DMS153 treated with DMSO at 0.1 percent for 48 hours (cell line): ENCODE measurements at regions not wholly inside any gene's neighbourhood (a gene's known extent, or its start where the extent isn't known, plus 50 kb on each side); places are given as distances from the start of the nearest gene placed in this dataset.

Experiments used
- DNase-seq: peaks from one replicate; lab custom pipeline; 2025; ENCODE audit not compliant: unreplicated experiment; lab: John Stamatoyannopoulos, UW

DNA sequence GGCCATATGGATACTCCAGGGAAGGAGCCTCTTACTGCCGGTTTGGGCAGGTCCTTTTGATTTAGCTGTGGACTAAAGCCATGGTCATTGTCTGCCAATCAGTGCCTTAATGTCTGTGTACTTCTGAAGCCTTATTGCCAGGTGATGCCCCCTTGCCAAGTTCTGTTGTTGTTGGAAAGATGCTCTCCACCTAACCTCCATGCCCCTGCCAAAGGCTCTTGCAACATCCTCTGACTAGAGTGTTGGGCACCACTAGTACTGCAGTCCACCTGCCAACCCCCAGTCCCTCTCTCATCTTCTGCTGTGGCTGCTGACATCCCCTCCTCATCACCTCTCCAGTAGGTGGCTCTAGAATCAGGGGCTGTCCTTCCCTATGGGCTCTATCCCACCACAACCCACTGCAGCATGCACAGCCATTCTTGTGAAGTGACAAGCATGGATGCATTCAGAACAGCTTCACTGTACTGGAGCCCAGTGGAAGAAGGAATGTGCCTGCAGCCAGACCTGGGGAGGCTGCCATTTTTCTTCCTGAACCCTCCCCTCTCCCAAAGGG, 375.3 kb upstream of the CDH5 start:
- DNase-seq = no peak

DNA sequence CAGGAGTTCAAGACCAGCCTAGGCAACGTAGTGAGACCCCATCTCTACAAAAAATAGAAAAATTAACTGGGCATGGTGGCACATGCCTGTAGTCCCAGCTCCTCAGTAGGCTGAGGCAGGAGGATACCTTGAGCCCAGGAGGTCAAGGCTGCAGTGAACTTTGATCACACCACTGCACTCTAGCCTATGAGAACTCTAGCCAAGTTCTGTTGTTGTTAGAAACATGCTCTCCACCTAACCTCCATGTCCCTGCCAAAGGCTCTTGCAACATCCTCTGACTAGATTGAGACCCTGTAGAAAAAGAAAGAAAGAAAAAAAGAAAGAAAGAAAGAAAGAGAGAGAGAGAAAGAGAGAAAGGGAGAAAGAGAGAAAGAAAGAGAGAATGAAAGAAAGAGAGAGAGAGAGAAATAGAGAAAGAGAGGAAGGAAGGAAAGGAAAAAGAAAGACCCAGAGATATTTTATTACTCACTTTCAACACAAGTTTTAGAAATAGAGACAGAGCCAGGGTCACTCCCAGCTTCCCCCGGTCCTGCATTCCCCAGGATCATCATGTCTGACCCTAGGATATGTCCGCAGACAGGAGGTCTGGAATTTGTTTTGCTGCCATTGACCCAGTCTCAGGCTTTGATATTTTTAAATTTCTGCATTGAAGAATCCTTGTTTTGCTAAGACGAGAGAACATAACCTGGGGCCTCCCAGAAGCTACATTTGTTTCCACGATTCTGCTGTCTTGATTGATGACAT, 376.5 kb upstream of the CDH5 start:
- no peak for DNase-seq

DNA sequence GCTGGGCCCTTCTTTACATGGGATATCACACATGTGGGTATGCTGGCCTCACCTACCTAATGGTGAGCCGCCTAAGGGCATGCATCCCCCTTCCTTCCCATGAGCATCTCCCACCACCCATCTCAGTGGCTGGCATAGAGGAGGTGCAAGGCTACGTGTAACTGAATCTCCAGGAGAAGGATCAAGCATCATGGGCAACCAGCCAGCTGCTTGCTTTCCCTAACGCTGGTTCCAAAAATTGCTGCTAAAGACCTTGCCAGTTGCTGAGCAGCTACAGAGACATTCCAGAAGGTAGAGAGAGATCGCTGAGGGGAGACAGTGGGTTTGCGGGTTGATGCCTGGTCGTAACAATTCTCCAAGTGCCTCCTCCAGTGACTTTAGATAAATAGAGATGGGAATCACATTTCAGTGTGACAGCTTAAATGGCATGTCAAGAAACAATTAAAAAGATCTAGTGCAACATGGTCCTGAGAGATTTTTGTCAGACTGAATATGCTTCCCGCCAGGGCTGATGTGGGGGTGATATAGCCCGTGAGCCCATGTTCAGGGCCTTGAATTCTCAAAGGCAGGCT, 378.4 kb upstream of the CDH5 start:
- DNase-seq = no peak

DNA sequence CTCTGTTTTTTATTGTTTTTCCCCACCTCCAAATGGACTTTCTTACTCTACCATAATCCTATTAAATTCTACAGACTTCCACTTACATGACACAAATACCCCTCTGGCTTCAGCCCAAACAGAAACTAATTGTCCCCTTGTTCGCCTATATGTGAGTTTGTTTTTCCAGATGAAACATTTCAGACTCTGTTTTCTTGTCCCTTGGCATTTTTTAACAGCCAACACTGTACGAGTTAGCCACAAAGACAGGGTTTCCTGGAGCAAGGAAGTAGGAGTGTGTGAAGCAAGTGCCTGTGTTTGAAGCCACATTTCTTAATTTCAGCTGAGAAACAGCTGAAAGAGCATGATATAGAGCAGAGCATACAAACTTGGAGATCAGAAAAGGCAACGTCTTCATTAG, 382.2 kb upstream of the CDH5 start:
- no peak for DNase-seq

DNA sequence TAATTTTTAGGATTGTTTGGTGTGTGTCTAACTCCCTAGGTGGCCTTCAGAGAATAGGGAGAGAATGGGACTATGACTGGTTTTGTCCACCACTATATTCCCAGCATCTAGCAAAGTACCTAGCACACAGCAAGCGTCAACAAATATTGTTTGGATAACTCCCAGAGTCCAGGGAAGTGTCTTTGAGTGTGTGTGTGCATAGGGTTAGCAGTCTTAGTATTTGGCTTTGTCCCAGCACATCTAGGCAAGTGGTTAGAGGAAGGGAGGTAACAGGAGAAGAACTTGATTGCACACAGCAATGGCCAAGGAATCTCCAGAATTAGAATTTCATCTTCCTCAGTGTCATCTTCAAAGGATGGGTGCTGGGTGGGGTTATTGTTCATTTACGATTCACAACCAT, 385.4 kb upstream of the CDH5 start:
- peak; percentile 24 for DNase-seq

DNA sequence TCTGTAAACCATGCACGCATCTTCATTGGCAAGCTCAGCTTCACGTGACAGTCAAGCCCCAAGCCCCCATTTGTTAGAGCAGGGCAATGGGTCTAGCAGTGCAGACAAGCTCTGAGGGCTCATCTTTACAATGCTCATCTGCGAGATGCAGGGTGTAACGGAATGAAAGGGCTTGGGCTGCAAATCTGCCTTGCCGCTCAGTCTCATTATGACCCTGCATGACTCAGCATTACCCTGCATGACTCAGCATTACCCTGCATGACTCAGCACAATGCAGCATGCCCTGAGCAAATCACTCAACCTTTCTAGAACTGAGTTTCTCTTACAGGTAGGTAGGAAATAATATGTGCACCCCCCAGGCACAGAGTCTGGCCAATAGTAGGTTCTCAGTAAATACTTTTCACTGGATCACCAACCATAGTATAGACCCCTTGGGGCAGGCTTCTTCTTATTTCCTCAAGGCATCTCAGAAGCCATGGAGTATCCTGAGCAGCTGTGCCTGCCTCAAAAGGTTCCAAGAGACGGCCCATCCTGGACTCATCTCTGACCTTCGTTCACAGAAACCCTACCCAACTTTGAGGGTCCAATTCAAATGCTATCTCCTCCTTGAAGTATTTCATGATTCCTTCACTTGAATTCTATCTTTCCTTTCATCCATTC, 391.3 kb upstream of the CDH5 start:
- DNase-seq = no peak

DNA sequence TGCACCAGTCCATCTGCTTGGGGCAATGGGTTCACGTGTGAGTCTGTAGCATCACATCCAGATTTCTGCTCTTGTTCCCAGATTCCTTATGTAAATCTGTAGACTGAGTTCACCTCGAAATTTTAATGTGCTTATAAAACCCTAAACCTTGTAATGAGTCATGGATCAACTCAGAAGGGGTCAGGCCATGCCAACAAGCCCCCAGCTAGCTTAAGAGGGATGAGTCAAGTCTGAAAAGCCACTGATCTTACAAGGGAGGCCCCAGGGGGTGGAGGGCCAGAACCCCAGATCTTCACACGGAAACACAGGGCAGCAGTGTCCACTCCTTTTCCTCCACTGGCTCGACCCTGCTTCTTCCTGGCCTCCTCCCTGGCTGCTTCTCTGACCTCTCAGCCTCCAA, 399.1 kb upstream of the CDH5 start:
- DNase-seq = no peak

DNA sequence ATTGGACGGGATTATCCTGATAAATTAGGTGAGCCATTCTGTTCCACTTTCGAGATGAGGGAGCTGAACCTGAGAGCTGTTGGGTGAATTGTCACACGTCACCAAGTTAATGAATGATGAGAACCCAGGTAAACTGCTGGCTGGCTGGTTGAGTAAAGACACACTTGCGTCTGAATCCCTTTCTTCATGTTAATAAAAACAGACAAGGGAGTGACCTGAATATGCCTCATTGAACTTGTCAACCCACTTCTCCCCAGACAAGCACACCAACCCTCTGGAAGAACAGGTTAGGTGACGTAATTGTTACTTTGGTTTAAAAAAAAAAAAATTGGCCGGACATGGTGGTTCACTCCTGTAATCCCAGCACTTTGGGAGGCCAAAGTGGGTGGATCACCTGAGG, 400.9 kb upstream of the CDH5 start:
- DNase-seq = no peak

DNA sequence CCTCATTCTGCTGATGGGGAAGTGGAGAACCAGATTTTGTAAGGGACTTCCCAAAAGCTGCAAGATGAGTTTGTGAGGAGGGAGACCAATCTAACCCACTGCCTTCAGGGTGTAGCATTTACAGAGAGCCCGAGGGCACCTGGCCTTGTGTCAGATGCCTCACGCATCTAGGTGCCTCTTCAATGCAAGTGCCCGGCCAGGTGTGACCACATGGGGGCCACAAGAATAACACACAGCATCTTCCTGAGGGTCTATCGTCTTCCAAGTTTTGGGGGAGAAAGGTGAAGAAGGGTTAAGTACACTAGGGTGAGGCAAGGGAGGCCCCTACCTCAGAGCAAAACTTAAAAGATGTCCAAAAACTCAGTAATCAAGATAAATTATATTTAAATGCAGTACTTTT, 401.7 kb upstream of the CDH5 start:
- no peak for DNase-seq

DNA sequence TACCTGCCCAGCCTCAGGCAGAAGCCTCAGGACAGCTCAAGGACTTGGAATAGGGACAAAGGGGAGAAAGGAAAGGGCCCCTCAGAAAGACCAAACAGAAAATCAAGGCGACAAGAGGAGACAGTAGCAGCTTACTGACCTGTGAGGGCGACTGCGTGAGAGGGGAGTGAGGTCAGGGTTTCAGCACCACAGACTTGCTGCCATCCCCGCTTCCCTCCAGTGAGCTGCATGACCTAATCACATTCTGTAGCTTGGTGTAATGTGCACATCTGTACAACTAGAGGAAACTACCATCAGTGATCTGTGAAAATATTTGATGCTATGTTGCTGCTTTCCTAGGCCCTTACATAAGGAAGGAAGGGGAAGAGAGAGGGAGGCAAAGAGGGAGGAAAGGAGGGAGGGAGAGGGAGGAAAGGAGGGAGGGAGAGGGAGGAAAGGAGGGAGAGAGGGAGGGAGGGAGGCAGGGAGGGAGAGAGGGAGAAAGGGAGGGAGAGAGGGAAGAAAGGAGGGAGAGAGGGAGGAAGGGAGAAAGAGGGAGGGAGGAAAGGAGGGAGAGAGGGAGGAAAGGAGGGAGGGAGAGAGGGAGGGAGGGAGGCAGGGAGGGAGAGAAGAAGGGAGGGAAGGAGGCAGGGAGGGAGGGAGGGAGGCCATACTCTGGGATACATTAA, 404.9 kb upstream of the CDH5 start:
- no peak for DNase-seq

DNA sequence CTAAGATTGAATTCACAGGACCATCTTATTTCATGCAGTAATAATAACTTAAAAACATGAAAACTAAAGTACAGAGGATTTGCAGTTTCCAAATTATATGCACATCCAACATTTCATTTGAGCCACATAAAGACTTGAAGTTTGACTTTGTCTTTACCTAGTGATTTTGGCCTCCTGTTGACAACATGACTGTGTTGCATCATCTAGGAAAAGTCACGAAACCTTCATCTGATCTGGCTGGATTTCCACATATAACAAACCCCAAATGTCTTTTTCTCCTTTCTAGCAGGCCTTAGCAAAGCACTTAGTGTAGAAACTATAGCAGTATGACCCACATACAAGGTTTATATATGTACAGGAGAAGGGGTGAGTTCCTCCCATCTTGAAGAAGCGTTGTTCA, 406.5 kb upstream of the CDH5 start:
- DNase-seq = no peak

DNA sequence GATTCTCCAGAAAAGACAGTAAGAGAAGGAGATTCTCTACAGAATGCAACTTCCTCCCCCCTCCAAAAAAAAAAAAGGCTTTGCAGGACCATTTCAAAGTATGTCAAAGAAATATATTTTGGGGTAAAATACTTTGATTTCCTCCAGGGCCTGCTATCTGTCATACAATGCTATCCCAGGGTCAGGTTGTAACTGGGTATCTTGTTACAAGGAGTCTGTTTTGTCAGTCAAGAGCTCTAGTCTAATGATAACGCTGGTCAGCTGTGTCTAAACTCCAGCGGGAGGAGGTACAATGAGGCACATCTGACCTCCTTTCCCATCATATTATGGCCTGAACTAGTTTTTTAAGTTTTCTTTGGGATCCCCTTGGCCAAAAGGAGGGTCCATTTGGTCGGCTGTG, 408.4 kb upstream of the CDH5 start:
- DNase-seq = no peak

DNA sequence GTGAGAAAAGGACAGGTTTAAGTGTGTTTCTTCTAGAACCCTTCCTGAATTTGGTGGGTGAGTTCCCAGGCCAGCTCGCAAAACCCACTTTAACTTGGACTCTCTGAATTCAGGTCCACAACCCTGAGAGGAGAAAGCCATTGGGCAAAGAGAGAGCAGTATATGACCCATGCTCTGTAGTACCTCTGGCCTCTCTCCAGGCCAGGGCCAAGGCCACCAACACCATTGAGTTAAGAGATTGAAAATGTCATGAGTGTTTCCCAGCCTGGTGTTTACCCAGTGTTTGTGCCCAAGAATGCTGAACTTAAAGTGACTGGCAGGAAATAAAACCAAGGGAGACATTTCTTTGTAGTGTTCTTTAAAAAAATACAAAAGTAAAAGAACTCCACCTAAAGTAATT, 410.4 kb upstream of the CDH5 start:
- DNase-seq = no peak

DNA sequence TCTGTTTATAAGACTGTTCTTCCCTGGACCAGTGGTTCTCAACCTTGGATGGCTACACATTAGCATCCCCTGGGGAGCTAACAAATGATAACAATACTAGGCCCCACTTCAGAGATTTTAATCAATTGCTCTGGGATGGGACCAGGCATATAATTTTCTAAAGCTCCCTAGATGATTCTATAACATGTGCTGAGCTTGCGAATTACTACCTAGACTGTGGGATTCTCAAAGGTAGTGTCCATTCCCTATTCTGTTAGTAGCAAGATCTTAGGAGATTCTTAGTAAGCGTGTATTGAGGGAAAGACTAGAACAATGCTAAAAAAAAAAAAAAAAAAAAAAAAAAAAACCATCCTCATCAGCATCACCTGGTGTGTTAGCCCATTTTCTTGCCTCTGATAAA, 412.0 kb upstream of the CDH5 start:
- DNase-seq = no peak

DNA sequence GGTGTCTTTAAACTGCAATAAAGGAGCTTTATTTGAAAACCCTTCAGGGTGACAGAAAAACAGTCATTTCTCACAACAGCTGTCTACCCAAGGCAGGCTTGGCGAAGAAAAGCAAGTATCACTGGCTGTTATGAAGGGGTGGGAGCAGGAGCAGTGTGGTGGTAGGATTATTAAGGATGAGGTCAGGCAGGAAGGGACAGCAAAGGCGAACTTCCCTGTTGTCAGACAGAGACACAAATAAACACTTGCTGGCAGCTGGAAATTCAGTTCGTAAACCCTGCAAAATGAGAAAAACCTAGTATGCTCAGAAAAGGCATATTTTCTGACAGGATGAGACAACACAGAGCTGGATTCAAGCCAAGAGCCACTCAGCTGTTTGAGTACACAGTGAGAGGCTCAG, 416.3 kb upstream of the CDH5 start:
- no peak for DNase-seq

DNA sequence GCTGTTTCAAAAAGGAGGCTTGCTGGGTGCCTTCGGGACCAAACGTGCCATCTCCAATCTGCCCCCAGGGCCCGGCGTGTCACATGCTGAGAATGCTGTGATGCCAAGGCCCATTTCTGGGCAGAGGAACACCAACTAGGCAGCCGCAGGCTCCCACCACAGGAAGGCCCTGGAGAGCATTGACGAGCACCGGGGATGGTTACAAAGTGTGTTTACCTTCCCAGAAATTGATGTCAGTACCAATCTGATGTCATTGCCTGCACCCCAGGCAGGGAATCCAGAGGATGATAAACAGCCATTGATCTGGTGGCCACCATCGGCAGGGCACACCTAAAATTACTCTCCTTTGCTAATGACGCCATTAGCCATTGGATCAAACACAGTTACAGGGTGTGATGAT, 418.1 kb upstream of the CDH5 start:
- no peak for DNase-seq

DNA sequence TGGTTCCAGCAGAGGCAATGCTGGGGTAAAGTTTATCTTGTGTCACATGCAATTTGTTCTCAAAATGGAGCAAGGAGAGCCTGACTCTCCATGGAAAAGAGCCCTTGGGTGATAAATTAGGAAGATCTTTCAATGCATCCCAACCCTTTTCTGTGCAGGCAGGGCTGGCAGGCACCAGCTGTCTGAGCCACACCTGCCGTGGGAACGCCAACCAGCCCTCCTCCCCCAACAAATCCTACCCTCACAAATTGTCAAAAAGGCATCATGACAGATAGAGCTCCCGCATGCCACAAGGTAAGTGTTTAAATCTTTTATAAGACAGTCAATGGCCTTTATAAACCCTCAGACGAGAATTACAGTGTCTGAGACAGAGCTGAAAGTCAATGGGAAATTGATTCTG, 418.5 kb upstream of the CDH5 start:
- no peak for DNase-seq

DNA sequence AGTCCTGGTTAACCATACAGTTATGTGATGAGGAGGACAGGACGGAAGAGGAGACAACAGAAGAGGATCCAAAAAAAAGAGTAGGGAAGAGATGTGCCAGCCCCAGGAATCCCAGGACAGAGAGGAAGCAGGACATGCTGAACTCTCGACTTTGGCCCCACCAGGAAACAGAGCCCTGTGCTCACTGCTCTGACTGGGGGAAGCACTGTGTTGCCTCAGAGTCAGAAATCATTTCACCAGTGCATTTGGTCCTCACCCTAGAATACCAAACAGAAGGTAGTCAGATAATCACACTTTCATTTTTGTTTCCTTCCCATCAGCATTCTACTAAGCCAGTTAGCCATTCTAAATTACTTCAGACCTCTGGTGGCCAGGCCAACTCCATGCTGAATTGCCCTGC, 421.0 kb upstream of the CDH5 start:
- no peak for DNase-seq

DNA sequence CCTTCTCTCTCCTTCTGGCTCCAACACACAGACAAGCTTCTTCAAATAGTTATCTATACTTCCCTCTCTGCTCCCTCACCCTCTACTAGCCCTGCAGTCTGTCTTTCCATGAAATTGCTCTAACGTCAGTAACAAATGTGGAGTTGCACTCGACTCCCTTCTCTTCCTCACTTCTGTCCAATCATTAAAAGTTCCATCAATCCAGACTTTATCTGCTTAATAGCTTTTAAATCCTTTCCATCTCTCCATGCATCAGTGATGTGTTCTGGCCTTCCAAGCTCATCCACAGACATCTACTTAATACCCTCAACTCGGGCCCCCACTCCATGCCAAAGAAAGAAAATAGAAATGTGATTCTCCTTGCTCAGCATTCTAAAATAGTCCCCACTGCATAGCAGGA, 422.1 kb upstream of the CDH5 start:
- DNase-seq = no peak

DNA sequence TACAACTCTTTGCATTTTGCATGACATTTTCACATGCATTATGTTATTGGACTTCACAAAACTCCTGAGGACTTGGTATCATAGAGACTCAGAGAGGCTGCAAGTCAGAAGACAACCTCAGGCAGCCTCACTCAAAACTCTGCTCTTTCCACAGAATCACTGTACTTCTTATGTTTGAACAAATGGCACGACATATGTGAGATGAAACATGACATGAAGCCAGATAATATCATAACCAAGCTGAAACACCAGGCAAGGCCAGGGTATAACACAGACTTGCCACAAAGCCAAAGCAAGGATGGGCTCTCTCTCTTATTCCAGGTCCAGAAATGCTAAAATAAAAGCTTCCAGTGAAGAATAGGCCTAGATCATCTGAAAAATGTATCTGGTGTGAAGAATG, 425.8 kb upstream of the CDH5 start:
- DNase-seq = no peak

DNA sequence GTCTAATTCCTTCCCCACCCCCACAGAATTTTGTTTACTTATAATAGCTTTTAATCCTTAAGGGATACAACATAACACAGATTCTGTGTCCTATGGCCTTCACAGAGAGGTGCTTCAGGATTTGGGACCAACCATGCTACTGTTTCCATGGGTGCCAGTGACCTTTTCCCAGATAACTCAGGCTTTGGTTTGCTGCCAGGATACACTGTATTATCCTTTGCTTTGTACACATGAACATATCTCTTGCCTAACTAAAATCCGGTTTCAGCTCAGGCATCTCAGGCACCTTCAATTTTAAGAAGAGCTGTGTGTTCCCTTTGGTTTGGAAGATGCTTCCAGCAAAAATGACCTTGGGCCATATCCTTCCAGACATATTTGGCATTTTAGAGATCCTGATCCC, 428.4 kb upstream of the CDH5 start:
- DNase-seq = no peak

DNA sequence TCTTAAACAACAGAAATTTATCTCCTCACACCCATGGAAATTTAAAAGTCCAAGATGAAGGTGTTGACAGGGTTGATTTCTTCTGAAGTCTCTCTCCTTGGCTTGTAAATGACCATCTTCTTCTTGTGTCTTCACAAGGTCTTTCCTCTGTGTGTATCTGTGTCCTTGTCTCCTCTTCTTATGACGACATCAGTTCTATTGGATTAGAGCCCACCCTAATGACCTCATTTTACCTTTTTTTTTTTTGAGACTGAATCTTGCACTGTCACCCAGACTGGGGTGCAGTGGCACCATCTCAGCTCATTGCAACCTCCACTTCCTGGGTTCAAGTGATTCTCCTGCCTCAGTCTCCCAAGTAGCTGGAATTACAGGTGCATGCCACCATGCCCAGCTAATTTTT, 429.0 kb upstream of the CDH5 start:
- no peak for DNase-seq
